GM12864 (cell line): ENCODE measurements at regions not wholly inside any gene's neighbourhood (a gene's known extent, or its start where the extent isn't known, plus 50 kb on each side); places are given as distances from the start of the nearest gene placed in this dataset.

Experiments
- DNase-seq: peaks from one replicate; pipeline ENCODE4 v3.0.0-alpha.2; 2011; ENCODE audit warnings: low read depth
- H3K4me3 ChIP-seq: 2 replicates; pipeline ENCODE4 v1.5.1; 2011; ENCODE audit warnings: mild to moderate bottlenecking, low read depth, low read length, control low read depth
- CTCF ChIP-seq: IDR thresholded peaks from 2 replicates; pipeline ENCODE4 v1.5.1; 2011; ENCODE audit warnings: low read depth, mild to moderate bottlenecking, moderate library complexity, low read length, control low read depth, inconsistent platforms; ENCODE audit errors: missing control alignments

DNA sequence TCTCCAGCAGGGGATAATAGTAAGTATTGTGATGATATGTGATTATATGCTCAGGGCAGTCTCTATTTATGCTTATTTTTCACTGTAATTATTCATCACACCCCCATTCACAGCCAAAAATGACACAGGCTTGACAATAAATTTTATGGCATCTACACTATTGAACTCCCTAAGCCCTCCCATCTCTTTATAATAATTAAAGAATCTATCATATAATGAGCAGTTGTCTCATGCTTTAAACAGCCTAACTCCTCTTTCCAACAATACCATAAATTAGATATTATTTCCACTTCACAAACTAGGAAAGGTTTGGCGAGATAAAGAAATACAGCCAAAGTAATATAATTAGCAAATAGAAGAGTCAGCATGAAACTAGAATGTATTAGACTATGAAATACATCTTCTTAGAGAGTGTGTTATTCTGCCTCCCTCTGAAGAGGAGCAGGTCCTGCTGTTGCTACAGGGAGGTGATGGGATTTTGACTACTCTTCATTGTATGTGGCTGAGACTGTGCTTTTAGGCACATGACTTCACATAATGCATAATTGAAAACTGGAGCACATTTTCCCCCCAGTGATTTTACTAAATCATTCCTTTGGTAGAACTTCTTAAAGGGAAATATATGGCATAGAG is 488.8 kb downstream of the HTR1A start:
- no peak for TF ChIP-seq CTCF
- H3K4me3 ChIP-seq, result no peak overlapping the region
- DNase-seq, result no peak

DNA sequence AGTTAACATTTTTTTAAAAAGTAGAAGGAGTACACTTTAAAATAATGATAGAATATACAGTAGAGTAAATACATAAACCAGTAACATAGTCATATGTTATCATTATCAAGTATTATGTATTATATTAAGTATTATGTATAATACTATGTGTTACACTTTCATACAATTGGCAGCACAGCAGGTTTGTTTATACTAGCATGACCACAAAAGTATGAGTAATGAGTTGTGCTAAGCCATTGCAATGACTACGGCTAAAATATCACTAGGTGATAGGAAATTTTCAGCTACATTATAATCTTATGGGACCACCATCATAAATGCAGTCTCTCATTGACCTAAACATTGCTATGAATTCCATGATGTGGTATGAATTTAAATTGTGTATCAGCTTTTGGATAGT is 506.0 kb downstream of the HTR1A start:
- DNase-seq, result no peak
- H3K4me3 ChIP-seq, result no peak overlapping the region
- TF ChIP-seq CTCF, result no peak

- TF ChIP-seq CTCF, result no peak
- DNase-seq, result no peak
- H3K4me3 ChIP-seq, result no peak overlapping the region
Measured at GRCh38 chr5:63451188-63451587, 511.1 kb downstream of the HTR1A start.

DNA sequence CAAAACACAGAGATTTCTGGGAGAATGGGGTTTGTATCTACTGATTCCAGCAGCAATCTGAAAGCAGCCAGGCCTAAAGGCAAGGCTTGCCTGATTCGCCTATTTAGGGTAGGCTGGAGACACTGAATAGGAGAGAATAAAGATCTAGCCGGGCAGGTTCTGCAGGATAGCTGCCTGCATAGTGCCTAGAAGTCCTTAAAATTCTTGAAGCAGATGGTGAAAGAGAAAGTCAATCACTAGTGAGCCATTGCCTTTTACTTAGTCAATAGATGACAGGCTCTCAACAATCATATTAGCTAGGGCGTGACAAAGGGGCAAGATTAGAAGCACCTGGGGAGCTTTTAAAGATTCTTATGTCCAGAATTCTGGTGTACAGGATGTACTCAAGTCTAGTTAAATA is 522.7 kb downstream of the HTR1A start:
- DNase-seq, result no peak
- no peak for TF ChIP-seq CTCF
- no peak overlapping the region for H3K4me3 ChIP-seq

- no peak for DNase-seq
- no peak for TF ChIP-seq CTCF
- H3K4me3 ChIP-seq, result no peak overlapping the region
Measured at GRCh38 chr5:63409737-63410136, 552.5 kb downstream of the HTR1A start.

GRCh38 chr5:63408984-63409383 is 553.3 kb downstream of the HTR1A start:
- no peak for TF ChIP-seq CTCF
- no peak overlapping the region for H3K4me3 ChIP-seq
- DNase-seq, result no peak

GRCh38 chr5:63401436-63402046 is 560.7 kb downstream of the HTR1A start:
- peak; percentile 65 for TF ChIP-seq CTCF
- no peak for DNase-seq

More at GRCh38 chr5:63401436-63402046, 560.7 kb downstream of the HTR1A start:
- H3K4me3 ChIP-seq, result no peak overlapping the region
